GM12878 (cell line): ENCODE measurements at regions not wholly inside any gene's neighbourhood (a gene's known extent, or its start where the extent isn't known, plus 50 kb on each side); places are given as distances from the start of the nearest gene placed in this dataset.

Experiments
- ATAC-seq: fragments of 200-7000 bp; cut with Tn5 transposase; 3 replicates; pipeline ENCODE4 v1.9.1; 2020; ENCODE audit warnings: mild to moderate bottlenecking, moderate library complexity
- BruUV-seq: library from RNA; stranded (reverse); fragments of 400-500 nt; replicated peaks from 2 replicates; lab custom pipeline; 2021; lab: Mats Ljungman, UMichigan
- CTCF ChIA-PET: fragments of 300-600 bp; sonication (Branson Sonifier 250); formaldehyde crosslinking; extraction: SDS; loops from one replicate; lab custom pipeline; 2021; ENCODE audit warnings: inconsistent platforms; lab: Yijun Ruan, JAX
- POLR2A ChIA-PET: fragments of 350-600 bp; formaldehyde crosslinking; extraction: SDS; loops from one replicate; lab custom pipeline; 2021; ENCODE audit warnings: inconsistent platforms; lab: Charles Lee
- RAD21 ChIA-PET: fragments of 300-600 bp; sonication (Branson Sonifier 250); formaldehyde crosslinking; loops from one replicate; lab custom pipeline; 2023; ENCODE audit warnings: antibody characterized with exemption; ENCODE audit not compliant: unreplicated experiment; lab: Charles Lee
- SMC1A ChIA-PET: fragments of 300-600 bp; sonication (Branson Sonifier 250); formaldehyde crosslinking; loops from one replicate; lab custom pipeline; 2023; ENCODE audit not compliant: unreplicated experiment, uncharacterized antibody; lab: Charles Lee
- DNase-seq: peaks from one replicate; pipeline ENCODE4 v3.0.0-alpha.2; 2011; ENCODE audit warnings: low read depth, low spot score
- FAIRE-seq: peaks from 3 replicates; lab custom pipeline; 2011; peaks lifted over from hg19 to GRCh38; lab: Jason Lieb, UNC
- H2AFZ ChIP-seq: 2 replicates; pipeline ENCODE4 v1.6.0; 2011; ENCODE audit warnings: low read depth, low read length, control low read depth; ENCODE audit not compliant: control insufficient read depth
- H3K27ac ChIP-seq: 2 replicates; pipeline ENCODE4 v1.5.1; 2011; ENCODE audit warnings: control low read depth; ENCODE audit not compliant: control insufficient read depth, insufficient read depth
- H3K27me3 ChIP-seq, 2 experiments: replicated peaks in 1 of 2; 2 replicates each; pipeline versions ENCODE4 v1.6.0 to v1.6.1; 2011; ENCODE audit warnings: low read length in 1 of 2; ENCODE audit not compliant: control insufficient read depth in 2 of 2, insufficient read depth in 2 of 2
- H3K36me3 ChIP-seq, 2 experiments: 2 replicates each; pipeline ENCODE4 v1.5.1; 2011; ENCODE audit warnings: low read length in 1 of 2; ENCODE audit not compliant: control insufficient read depth in 2 of 2, insufficient read depth in 2 of 2
- H3K4me1 ChIP-seq: 2 replicates; pipeline ENCODE4 v1.6.1; 2011; ENCODE audit warnings: mild to moderate bottlenecking, low read length, moderate library complexity, mixed read lengths; ENCODE audit not compliant: control insufficient read depth, insufficient read depth
- H3K4me2 ChIP-seq: 2 replicates; pipeline ENCODE4 v1.6.0; 2011; ENCODE audit warnings: control low read depth; ENCODE audit not compliant: control insufficient read depth, insufficient read depth
- H3K4me3 ChIP-seq: fragments of 200-600 bp; sonication (generic); 2 replicates; pipeline ENCODE4 v1.5.1; 2016
- H3K79me2 ChIP-seq: 2 replicates; pipeline ENCODE4 v1.6.0; 2011; ENCODE audit warnings: low read length; ENCODE audit not compliant: control insufficient read depth, insufficient read depth
- H3K9ac ChIP-seq: 2 replicates; pipeline ENCODE4 v1.8.0; 2011; ENCODE audit warnings: low read length, control low read depth, mixed read lengths; ENCODE audit not compliant: control insufficient read depth, insufficient read depth
- H3K9me3 ChIP-seq: replicated peaks from 3 replicates; pipeline ENCODE4 v1.5.1; 2011; ENCODE audit warnings: mild to moderate bottlenecking, low read length; ENCODE audit not compliant: control insufficient read depth, insufficient read depth
- H4K20me1 ChIP-seq: 2 replicates; pipeline ENCODE4 v1.6.0; 2011; ENCODE audit not compliant: control insufficient read depth, insufficient read depth
- E2F4 ChIP-seq: IDR thresholded peaks from 2 replicates; pipeline ENCODE4 v1.6.1; 2012; ENCODE audit warnings: low read depth, low read length, improper control_type of control experiment
- KDM1A ChIP-seq: fragments of 200-600 bp; sonication (generic); IDR thresholded peaks from 2 replicates; pipeline ENCODE4 v1.6.1; 2016; ENCODE audit warnings: borderline replicate concordance
- PBX3 ChIP-seq: IDR thresholded peaks from 2 replicates; pipeline ENCODE4 v1.6.1; 2011; ENCODE audit warnings: mild to moderate bottlenecking, low read depth, low read length, moderate library complexity; ENCODE audit not compliant: insufficient replicate concordance
- REST ChIP-seq: IDR thresholded peaks from 2 replicates; pipeline ENCODE4 v1.6.1; 2012; ENCODE audit warnings: mild to moderate bottlenecking, low read depth, low read length
- RFX5 ChIP-seq: IDR thresholded peaks from 2 replicates; pipeline ENCODE4 v1.6.1; 2011; ENCODE audit warnings: low read depth, low read length, improper control_type of control experiment
- STAT3 ChIP-seq: IDR thresholded peaks from 2 replicates; pipeline ENCODE4 v1.6.1; 2011; ENCODE audit warnings: low read depth, low read length, improper control_type of control experiment
- TBL1XR1 ChIP-seq: IDR thresholded peaks from 2 replicates; pipeline ENCODE4 v1.6.1; 2012; ENCODE audit warnings: low read depth, low read length, improper control_type of control experiment
- ZBTB33 ChIP-seq: fragments of 450-650 bp; IDR thresholded peaks from 2 replicates; pipeline ENCODE4 v1.6.1; 2017; ENCODE audit warnings: mild to moderate bottlenecking
- WGBS: methylation state at CpG from one replicate; pipeline ENCODE4 v1.1.6; 2016; ENCODE audit warnings: low lambda C conversion rate; ENCODE audit not compliant: insufficient replicate concordance, insufficient coverage; ENCODE audit errors: missing lambda C conversion rate; 5-methylcytosine and 5-hydroxymethylcytosine counted together
- in situ Hi-C: fragments of 300-500 bp; cut with MboI; formaldehyde crosslinking; loops from 9 replicates; pipeline ENCODE4 v1.14.3; 2018; ENCODE audit warnings: mixed read lengths
- intact Hi-C: fragments of 100-400 bp; cut with micrococcal nuclease; formaldehyde crosslinking; loops from one replicate; pipeline ENCODE4 v1.14.2; 2022; ENCODE audit not compliant: unreplicated experiment

- no peak overlapping the region for H2AFZ ChIP-seq
- BruUV-seq, result no TSS peak
- CTCF ChIA-PET, result no interaction called here
- H3K4me1 ChIP-seq, result no peaks in the 10 kb centered on the region
- TF ChIP-seq PBX3 (no peak), ZBTB33 (no peak), STAT3 (no peak), RFX5 (no peak), REST (no peak), KDM1A (no peak), E2F4 (no peak), TBL1XR1 (no peak)
- TF ChIP-seq, all 136 proteins: peak for 0
- Histone ChIP-seq H3K27me3 (peaks cover 0 to 2% of the 10 kb centered on the region in 2 experiments; a peak in 1 of 4 replicates), H3K9ac (no peak overlapping the region), H3K36me3 (no peaks in the 10 kb centered on the region), H3K79me2 (no peaks in the 10 kb centered on the region), H3K9me3 (no peaks in the 10 kb centered on the region), H4K20me1 (no peaks in the 10 kb centered on the region), H3K27ac (no peak overlapping the region), H3K4me3 (no peak overlapping the region), H3K4me2 (no peak overlapping the region)
- ATAC-seq, result no peak
- intact Hi-C loops (no loop called here), in situ Hi-C loops (no loop called here)
- no peak for DNase-seq
- ChIA-PET RAD21 (no interaction called here), POLR2A (no interaction called here), SMC1A (no interaction called here)
- 12% methylated on average over 11 of the region's 11 CpGs for WGBS
- FAIRE-seq, result no peak
Measured at GRCh38 chr11:70601861-70602538, 203.7 kb downstream of the CTTN start.
